ENCODE measurements at regions not wholly inside any gene's neighbourhood (a gene's known extent, or its start where the extent isn't known, plus 50 kb on each side); places are given as distances from the start of the nearest gene placed in this dataset.
"Not testable (repeated sequence)": the region's sequence is repeated elsewhere in the genome, so short reads cannot be mapped to it uniquely, and the experiment has no call there.

DNA sequence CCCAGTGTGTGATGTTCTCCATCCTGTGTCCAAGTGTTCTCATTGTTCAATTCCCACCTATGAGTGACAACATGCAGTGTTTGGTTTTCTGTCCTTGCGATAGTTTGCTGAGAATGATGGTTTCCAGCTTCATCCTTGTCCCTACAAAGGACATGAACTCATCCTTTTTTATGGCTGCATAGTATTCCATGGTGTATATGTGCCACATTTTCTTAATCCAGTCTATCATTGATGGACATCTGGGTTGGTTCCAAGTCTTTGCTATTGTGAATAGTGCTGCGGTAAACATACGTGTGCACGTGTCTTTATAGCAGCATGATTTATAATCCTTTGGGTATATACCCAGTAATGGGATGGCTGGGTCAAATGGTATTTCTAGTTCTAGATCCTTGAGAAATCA is 134.3 kb downstream of the CCDC71L start:
- H3K36me3 ChIP-seq (ENCODE audit: control insufficient read depth, insufficient read depth, low read length); H3K9me3 ChIP-seq (ENCODE audit: control insufficient read depth in 2 of 2, low read length in 2 of 2); H3K27ac ChIP-seq (ENCODE audit: insufficient read depth, low read length, poor library complexity, severe bottlenecking); H3K27ac Mint-ChIP-seq; H3K4me3 Mint-ChIP-seq; H3K36me3 Mint-ChIP-seq; H3K27me3 ChIP-seq (ENCODE audit: control insufficient read depth, insufficient read depth, low read length); DNase-seq; ATAC-seq (ENCODE audit: low read depth in 2 of 2); H3K27me3 Mint-ChIP-seq; H3K4me3 ChIP-seq (ENCODE audit: low read depth, low read length); H3K9me3 Mint-ChIP-seq: not testable (repeated sequence)
- H3K4me1 ChIP-seq (ENCODE audit: control insufficient read depth, insufficient read depth, low read length, poor library complexity, severe bottlenecking) = peaks cover 19% of the 10 kb centered on the region
- peaks cover 7 to 26% (median 13%) of the 10 kb centered on the region in 4 donors for H3K4me1 Mint-ChIP-seq

DNA sequence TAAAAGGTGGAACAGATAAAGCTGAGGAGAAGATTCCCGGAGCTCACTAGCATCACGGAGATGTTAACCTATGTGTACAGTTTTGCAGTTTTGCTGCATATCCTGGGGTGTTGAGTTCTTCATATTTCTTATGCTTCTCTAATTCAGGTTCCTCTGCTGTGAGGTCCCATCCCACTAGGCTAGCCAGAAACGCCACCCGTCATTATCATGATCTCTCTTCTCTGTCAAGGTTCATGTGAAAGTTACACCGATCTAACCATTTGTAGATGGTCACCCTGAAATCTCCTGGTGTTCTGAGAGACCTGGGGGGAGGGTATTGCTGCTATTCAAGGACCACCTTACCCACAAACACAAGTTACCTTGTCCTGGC is 136.3 kb downstream of the CCDC71L start:
- Mint-ChIP-seq H3K9me3 (no peaks in the 10 kb centered on the region), H3K36me3 (no peaks in the 10 kb centered on the region), H3K4me3 (peak overlapping the region in 3 of 4 donors; percentile 1 to 26 (median 18)), H3K27ac (peak overlapping the region; percentile 37 to 78 (median 45)), H3K27me3 (peaks cover 4% of the 10 kb centered on the region), H3K4me1 (peaks cover 7 to 26% (median 13%) of the 10 kb centered on the region in 4 donors)
- no peaks in the 10 kb centered on the region for H3K27me3 ChIP-seq (ENCODE audit: control insufficient read depth, insufficient read depth, low read length)
- no peaks in the 10 kb centered on the region for H3K9me3 ChIP-seq (ENCODE audit: control insufficient read depth in 2 of 2, low read length in 2 of 2)
- H3K4me1 ChIP-seq (ENCODE audit: control insufficient read depth, insufficient read depth, low read length, poor library complexity, severe bottlenecking) = peaks cover 19% of the 10 kb centered on the region
- DNase-seq = no peak
- no peak for ATAC-seq (ENCODE audit: low read depth in 2 of 2)
- peak overlapping the region; percentile 24 for H3K27ac ChIP-seq (ENCODE audit: insufficient read depth, low read length, poor library complexity, severe bottlenecking)
- no peaks in the 10 kb centered on the region for H3K36me3 ChIP-seq (ENCODE audit: control insufficient read depth, insufficient read depth, low read length)
- peak overlapping the region; percentile 42 for H3K4me3 ChIP-seq (ENCODE audit: low read depth, low read length)

DNA sequence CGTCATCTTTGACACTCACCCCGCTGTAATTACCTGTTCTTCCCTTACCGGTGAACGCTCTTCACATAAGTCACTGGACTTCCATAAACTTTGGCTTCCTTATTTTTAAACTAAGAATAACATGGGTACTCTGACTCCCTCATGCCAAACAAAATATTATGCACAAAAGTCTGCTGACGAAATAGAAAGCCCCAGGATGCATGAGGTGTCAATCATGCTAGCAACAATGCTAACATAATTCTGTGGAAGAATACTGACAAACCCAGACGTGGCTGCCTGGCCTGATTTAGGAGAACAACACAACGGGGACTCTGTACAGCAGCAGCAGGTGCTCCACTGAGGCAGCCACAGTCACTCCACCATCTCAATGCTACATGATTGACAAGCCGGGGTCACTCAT is 137.5 kb downstream of the CCDC71L start:
- Mint-ChIP-seq H3K4me3 (no peak overlapping the region), H3K9me3 (peaks cover 0 to 2% (median 0%) of the 10 kb centered on the region in 7 donors), H3K27me3 (peaks cover 12% of the 10 kb centered on the region), H3K4me1 (peaks cover 7 to 26% (median 13%) of the 10 kb centered on the region in 4 donors), H3K36me3 (no peaks in the 10 kb centered on the region), H3K27ac (peak overlapping the region in 1 of 3 donors; percentile 78)
- Histone ChIP-seq H3K9me3 (ENCODE audit: control insufficient read depth in 2 of 2, low read length in 2 of 2) (no peaks in the 10 kb centered on the region), H3K27ac (ENCODE audit: insufficient read depth, low read length, poor library complexity, severe bottlenecking) (no peak overlapping the region), H3K27me3 (ENCODE audit: control insufficient read depth, insufficient read depth, low read length) (peaks cover 7% of the 10 kb centered on the region), H3K4me3 (ENCODE audit: low read depth, low read length) (no peak overlapping the region), H3K4me1 (ENCODE audit: control insufficient read depth, insufficient read depth, low read length, poor library complexity, severe bottlenecking) (peaks cover 19% of the 10 kb centered on the region), H3K36me3 (ENCODE audit: control insufficient read depth, insufficient read depth, low read length) (no peaks in the 10 kb centered on the region)
- ATAC-seq (ENCODE audit: low read depth in 2 of 2) = no peak
- no peak for DNase-seq

DNA sequence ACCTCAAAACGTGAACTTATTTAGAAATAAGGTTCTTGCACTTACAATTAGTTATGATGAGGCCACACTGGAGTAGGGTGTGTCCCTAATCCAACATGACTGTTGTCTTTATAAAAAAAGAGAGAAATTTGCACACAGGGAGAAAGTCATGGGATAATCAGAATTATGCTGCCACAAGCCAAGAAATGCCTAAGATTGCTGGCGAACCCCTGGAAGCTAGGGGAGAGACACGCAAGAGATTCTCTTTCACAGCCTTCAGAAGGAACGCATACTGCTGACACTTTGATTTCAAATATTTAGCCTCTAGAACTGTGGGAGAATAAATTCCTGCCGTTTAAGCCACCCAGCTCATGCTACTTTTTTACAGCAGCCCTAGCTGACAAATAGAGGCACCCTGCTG is 138.3 kb downstream of the CCDC71L start:
- Histone ChIP-seq H3K4me3 (ENCODE audit: low read depth, low read length) (no peak overlapping the region), H3K9me3 (ENCODE audit: control insufficient read depth in 2 of 2, low read length in 2 of 2) (no peaks in the 10 kb centered on the region), H3K36me3 (ENCODE audit: control insufficient read depth, insufficient read depth, low read length) (no peaks in the 10 kb centered on the region), H3K4me1 (ENCODE audit: control insufficient read depth, insufficient read depth, low read length, poor library complexity, severe bottlenecking) (peaks cover 19% of the 10 kb centered on the region), H3K27ac (ENCODE audit: insufficient read depth, low read length, poor library complexity, severe bottlenecking) (no peak overlapping the region), H3K27me3 (ENCODE audit: control insufficient read depth, insufficient read depth, low read length) (peaks cover 7% of the 10 kb centered on the region)
- DNase-seq = no peak
- Mint-ChIP-seq H3K4me3 (no peak overlapping the region), H3K27me3 (peaks cover 20% of the 10 kb centered on the region), H3K4me1 (peaks cover 7 to 26% (median 13%) of the 10 kb centered on the region in 4 donors), H3K9me3 (peaks cover 0 to 2% (median 0%) of the 10 kb centered on the region in 7 donors), H3K27ac (no peak overlapping the region), H3K36me3 (no peaks in the 10 kb centered on the region)
- no peak for ATAC-seq (ENCODE audit: low read depth in 2 of 2)

DNA sequence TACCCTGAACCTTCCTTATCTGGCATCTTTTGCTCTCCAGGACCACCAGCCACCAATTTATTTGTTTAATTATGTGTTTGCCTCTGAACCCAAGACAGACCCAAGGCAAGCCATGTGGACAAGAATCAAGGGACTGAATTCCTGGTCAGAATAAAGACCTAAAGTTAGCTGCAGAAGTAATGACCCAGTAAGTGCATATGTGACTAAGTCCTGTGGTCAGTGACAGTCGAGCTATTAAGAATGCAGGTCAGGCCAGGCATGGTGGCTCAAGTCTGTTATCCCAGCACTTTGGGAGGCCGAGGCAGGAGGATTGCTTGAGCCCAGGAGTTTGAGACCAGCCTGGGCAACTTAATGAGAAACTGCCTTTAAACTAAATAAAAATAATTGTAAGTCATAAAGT is 139.4 kb downstream of the CCDC71L start:
- Histone ChIP-seq H3K9me3 (ENCODE audit: control insufficient read depth in 2 of 2, low read length in 2 of 2) (no peaks in the 10 kb centered on the region), H3K4me1 (ENCODE audit: control insufficient read depth, insufficient read depth, low read length, poor library complexity, severe bottlenecking) (peaks cover 19% of the 10 kb centered on the region), H3K27ac (ENCODE audit: insufficient read depth, low read length, poor library complexity, severe bottlenecking) (no peak overlapping the region), H3K36me3 (ENCODE audit: control insufficient read depth, insufficient read depth, low read length) (no peaks in the 10 kb centered on the region), H3K4me3 (ENCODE audit: low read depth, low read length) (no peak overlapping the region), H3K27me3 (ENCODE audit: control insufficient read depth, insufficient read depth, low read length) (peaks cover 7% of the 10 kb centered on the region)
- peaks cover 0 to 2% (median 0%) of the 10 kb centered on the region in 7 donors for H3K9me3 Mint-ChIP-seq
- DNase-seq (no peak), ATAC-seq (ENCODE audit: low read depth in 2 of 2) (no peak)
- H3K27ac Mint-ChIP-seq = no peak overlapping the region
- H3K36me3 Mint-ChIP-seq = no peaks in the 10 kb centered on the region
- H3K4me3 Mint-ChIP-seq = peak overlapping the region in 1 of 4 donors; percentile 68
- peaks cover 7 to 26% (median 15%) of the 10 kb centered on the region in 4 donors for H3K4me1 Mint-ChIP-seq
- peaks cover 31% of the 10 kb centered on the region for H3K27me3 Mint-ChIP-seq

DNA sequence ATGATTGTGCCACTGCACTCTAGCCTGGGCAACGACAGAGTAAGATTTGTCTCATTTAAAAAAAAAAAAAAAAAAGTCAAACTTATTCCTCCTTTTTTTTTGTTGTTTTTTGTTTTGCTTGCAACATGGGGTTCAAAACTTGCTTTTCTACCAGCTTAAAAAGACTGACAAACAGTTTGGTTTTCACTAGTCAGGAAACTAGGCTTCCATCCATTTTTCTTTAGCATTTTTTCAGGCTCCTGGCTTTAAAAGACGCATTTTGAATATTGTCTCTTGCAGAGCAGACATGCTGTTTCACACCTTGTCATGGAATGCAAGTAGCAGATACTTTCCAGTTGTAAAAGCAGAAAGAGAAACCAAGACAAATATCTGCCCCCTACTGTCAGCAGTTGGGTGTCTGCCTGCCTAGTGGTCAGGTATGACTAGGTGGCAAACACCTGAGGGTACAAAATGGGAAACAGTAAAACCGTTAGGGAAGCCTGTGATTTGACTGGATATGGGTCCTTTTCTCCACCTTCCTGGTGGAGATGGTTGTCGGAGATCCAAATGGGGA is 139.9 kb downstream of the CCDC71L start:
- Histone ChIP-seq H3K27me3 (ENCODE audit: control insufficient read depth, insufficient read depth, low read length) (peaks cover 7% of the 10 kb centered on the region), H3K9me3 (ENCODE audit: control insufficient read depth in 2 of 2, low read length in 2 of 2) (no peaks in the 10 kb centered on the region), H3K4me3 (ENCODE audit: low read depth, low read length) (no peak overlapping the region), H3K4me1 (ENCODE audit: control insufficient read depth, insufficient read depth, low read length, poor library complexity, severe bottlenecking) (peaks cover 17% of the 10 kb centered on the region), H3K36me3 (ENCODE audit: control insufficient read depth, insufficient read depth, low read length) (no peaks in the 10 kb centered on the region), H3K27ac (ENCODE audit: insufficient read depth, low read length, poor library complexity, severe bottlenecking) (no peak overlapping the region)
- no peaks in the 10 kb centered on the region for H3K36me3 Mint-ChIP-seq
- no peak for ATAC-seq (ENCODE audit: low read depth in 2 of 2)
- peaks cover 7 to 25% (median 15%) of the 10 kb centered on the region in 4 donors for H3K4me1 Mint-ChIP-seq
- no peak overlapping the region for H3K4me3 Mint-ChIP-seq
- peaks cover 36% of the 10 kb centered on the region for H3K27me3 Mint-ChIP-seq
- H3K27ac Mint-ChIP-seq = no peak overlapping the region
- DNase-seq = peak in 1 of 3 donors; percentile 15
- H3K9me3 Mint-ChIP-seq = peaks cover 0 to 2% (median 0%) of the 10 kb centered on the region in 7 donors

DNA sequence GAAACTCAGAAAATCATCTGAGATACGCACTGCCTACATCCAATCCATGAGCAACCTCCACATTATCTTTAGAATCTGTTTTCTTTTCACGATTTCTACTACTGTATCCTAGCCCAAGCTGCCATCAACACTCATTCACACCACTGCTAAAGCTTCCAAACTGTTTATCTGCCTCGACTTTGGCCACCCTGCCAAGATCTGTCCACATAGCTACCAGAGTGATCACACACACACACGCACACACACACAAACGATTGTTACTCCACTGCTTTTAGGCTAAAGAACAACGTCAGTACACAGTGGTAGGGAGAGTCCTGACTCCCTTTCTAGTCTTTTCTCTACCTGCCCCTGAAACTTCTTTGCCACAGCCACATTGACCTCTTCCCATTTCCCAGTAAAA is 142.0 kb downstream of the CCDC71L start:
- no peak overlapping the region for H3K27ac Mint-ChIP-seq
- H3K36me3 ChIP-seq (ENCODE audit: control insufficient read depth, insufficient read depth, low read length) = no peaks in the 10 kb centered on the region
- peaks cover 0 to 8% (median 6%) of the 10 kb centered on the region in 4 donors for H3K4me1 Mint-ChIP-seq
- H3K36me3 Mint-ChIP-seq = no peaks in the 10 kb centered on the region
- no peak overlapping the region for H3K27ac ChIP-seq (ENCODE audit: insufficient read depth, low read length, poor library complexity, severe bottlenecking)
- H3K4me3 Mint-ChIP-seq = no peak overlapping the region
- no peak overlapping the region for H3K4me3 ChIP-seq (ENCODE audit: low read depth, low read length)
- H3K27me3 Mint-ChIP-seq = peaks cover 49% of the 10 kb centered on the region
- no peaks in the 10 kb centered on the region for H3K4me1 ChIP-seq (ENCODE audit: control insufficient read depth, insufficient read depth, low read length, poor library complexity, severe bottlenecking)
- ATAC-seq (ENCODE audit: low read depth in 2 of 2) (no peak), DNase-seq (no peak)
- H3K9me3 Mint-ChIP-seq = peaks cover 0 to 2% (median 0%) of the 10 kb centered on the region in 7 donors
- H3K9me3 ChIP-seq (ENCODE audit: control insufficient read depth in 2 of 2, low read length in 2 of 2) = no peaks in the 10 kb centered on the region
- H3K27me3 ChIP-seq (ENCODE audit: control insufficient read depth, insufficient read depth, low read length) = peaks cover 10% of the 10 kb centered on the region

DNA sequence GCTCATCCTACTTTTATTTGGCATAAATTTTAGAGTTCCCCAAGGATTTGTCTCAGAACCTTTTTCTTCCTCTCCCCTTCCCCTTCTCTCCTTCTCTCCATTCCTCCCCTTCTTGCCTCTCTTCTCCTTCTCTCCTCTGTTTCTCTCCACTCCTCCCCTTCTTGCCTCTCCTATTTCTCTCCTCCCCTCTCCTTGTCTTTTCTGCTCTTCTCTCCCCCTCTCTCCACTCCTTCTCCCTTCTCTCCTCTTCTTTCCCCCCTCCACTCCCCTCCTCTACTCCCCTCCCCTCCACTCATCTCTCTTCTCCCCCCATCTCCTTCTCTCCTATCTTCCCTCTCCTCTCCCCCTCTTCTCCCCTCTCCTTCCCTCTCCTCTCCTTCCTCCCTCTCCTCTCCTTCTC is 142.7 kb downstream of the CCDC71L start:
- Histone ChIP-seq H3K4me3 (ENCODE audit: low read depth, low read length) (no peak overlapping the region), H3K4me1 (ENCODE audit: control insufficient read depth, insufficient read depth, low read length, poor library complexity, severe bottlenecking) (no peaks in the 10 kb centered on the region), H3K36me3 (ENCODE audit: control insufficient read depth, insufficient read depth, low read length) (no peaks in the 10 kb centered on the region), H3K27me3 (ENCODE audit: control insufficient read depth, insufficient read depth, low read length) (peaks cover 10% of the 10 kb centered on the region), H3K9me3 (ENCODE audit: control insufficient read depth in 2 of 2, low read length in 2 of 2) (no peaks in the 10 kb centered on the region), H3K27ac (ENCODE audit: insufficient read depth, low read length, poor library complexity, severe bottlenecking) (no peak overlapping the region)
- no peak overlapping the region for H3K27ac Mint-ChIP-seq
- H3K9me3 Mint-ChIP-seq = peaks cover 0 to 2% (median 0%) of the 10 kb centered on the region in 7 donors
- no peak for DNase-seq
- H3K4me3 Mint-ChIP-seq = no peak overlapping the region
- peaks cover 49% of the 10 kb centered on the region for H3K27me3 Mint-ChIP-seq
- ATAC-seq (ENCODE audit: low read depth in 2 of 2) = no peak
- no peaks in the 10 kb centered on the region for H3K36me3 Mint-ChIP-seq
- peaks cover 0 to 4% (median 1%) of the 10 kb centered on the region in 4 donors for H3K4me1 Mint-ChIP-seq
